Activated CD4-positive, alpha-beta T cell treated with anti-CD3 and anti-CD28 coated beads for 36 hours (primary cell): ENCODE measurements at regions not wholly inside any gene's neighbourhood (a gene's known extent, or its start where the extent isn't known, plus 50 kb on each side); places are given as distances from the start of the nearest gene placed in this dataset.

Source experiments
- ATAC-seq: fragments of 200-7000 bp; cut with Tn5 transposase; one replicate; pipeline ENCODE4 v1.10.0; 2021; ENCODE audit warnings: mild to moderate bottlenecking, moderate library complexity
- CTCF ChIA-PET: fragments of 350-600 bp; sonication (Branson Sonifier 250); formaldehyde crosslinking; loops from one replicate; lab custom pipeline; 2021; ENCODE audit warnings: antibody characterized with exemption; lab: Charles Lee
- POLR2A ChIA-PET: fragments of 350-600 bp; sonication (Branson Sonifier 250); formaldehyde crosslinking; loops from one replicate; lab custom pipeline; 2021; ENCODE audit warnings: antibody characterized with exemption, inconsistent platforms; lab: Charles Lee
- DNase-seq: peaks from one replicate; pipeline ENCODE4 v3.0.0-alpha.2; 2020
- H3K27ac Mint-ChIP-seq: one replicate; pipeline ENCODE4 v1.8.0; 2021; ENCODE audit warnings: mixed read lengths
- H3K27me3 Mint-ChIP-seq: one replicate; pipeline ENCODE4 v1.8.0; 2021; ENCODE audit warnings: mixed read lengths
- H3K36me3 Mint-ChIP-seq: one replicate; pipeline ENCODE4 v1.8.0; 2021; ENCODE audit warnings: low read depth, mixed read lengths
- H3K4me1 Mint-ChIP-seq: one replicate; pipeline ENCODE4 v1.8.0; 2021; ENCODE audit warnings: mixed read lengths
- H3K4me3 Mint-ChIP-seq: one replicate; pipeline ENCODE4 v1.8.0; 2021; ENCODE audit warnings: mild to moderate bottlenecking, moderate library complexity, mixed read lengths
- H3K9me3 Mint-ChIP-seq: one replicate; pipeline ENCODE4 v1.8.0; 2021; ENCODE audit warnings: low read depth, mixed read lengths
- intact Hi-C, 2 experiments: fragments of 100-400 bp; cut with DNase I in 1 of 2; cut with micrococcal nuclease in 1 of 2; formaldehyde crosslinking; loops; one replicate each; pipeline versions ENCODE4 v1.14.2 to v1.15.1; 2022 to 2024; cut with DNase I, micrococcal nuclease

DNA sequence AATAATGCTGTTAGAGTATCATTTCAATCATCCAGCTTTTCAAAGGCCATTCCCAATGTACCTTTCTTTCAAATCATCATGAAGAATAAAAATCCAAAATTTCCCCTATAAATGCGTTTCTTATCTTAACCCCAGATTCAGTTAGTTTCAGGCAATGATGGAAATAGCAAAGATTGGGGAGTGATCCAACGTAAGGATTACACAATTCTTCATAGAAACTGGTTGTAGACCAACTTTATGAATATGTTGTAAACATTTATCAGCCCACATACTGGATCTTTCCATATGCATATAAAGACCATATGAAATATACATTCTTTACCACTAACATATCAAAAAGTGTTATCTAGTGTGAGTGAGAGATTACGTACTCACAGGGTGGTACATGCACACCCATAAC, 92.7 kb downstream of the ZC3H11B start:
- H3K36me3 Mint-ChIP-seq, result no peaks in the 10 kb centered on the region
- intact Hi-C loops, result no loop called here
- ATAC-seq (no peak), DNase-seq (no peak)
- no peaks in the 10 kb centered on the region for H3K9me3 Mint-ChIP-seq
- ChIA-PET CTCF (no interaction called here), POLR2A (no interaction called here)
- H3K4me1 Mint-ChIP-seq, result no peaks in the 10 kb centered on the region
- H3K27ac Mint-ChIP-seq, result no peak overlapping the region
- no peak overlapping the region for H3K4me3 Mint-ChIP-seq
- no peaks in the 10 kb centered on the region for H3K27me3 Mint-ChIP-seq

DNA sequence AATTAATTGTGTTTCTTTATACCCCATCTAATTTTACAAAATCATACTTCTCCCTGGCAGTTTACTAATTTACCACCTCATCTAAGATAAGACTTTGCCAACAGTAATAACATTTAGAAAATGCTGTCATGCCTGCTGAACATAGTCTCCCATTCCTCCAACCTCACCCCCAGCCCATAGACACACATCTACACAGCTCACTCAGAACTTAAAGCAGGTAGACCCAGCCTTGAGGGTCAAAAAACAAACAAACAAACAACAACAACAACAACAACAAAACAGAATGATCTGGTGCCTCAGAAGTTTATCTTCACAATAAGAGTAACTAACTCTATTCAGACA, 94.0 kb downstream of the ZC3H11B start:
- ATAC-seq, result no peak
- CTCF ChIA-PET, result no interaction called here
- Mint-ChIP-seq H3K27ac (no peak overlapping the region), H3K4me1 (no peaks in the 10 kb centered on the region), H3K4me3 (no peak overlapping the region), H3K9me3 (no peaks in the 10 kb centered on the region), H3K27me3 (no peaks in the 10 kb centered on the region), H3K36me3 (no peaks in the 10 kb centered on the region)
- no peak for DNase-seq
- intact Hi-C loops, result loop anchor here in 1 of 2 experiments (5.0 kb wide), 1 partner anchor 52 kb away; no protein-coding TSS in a partner anchor
- POLR2A ChIA-PET, result no interaction called here

DNA sequence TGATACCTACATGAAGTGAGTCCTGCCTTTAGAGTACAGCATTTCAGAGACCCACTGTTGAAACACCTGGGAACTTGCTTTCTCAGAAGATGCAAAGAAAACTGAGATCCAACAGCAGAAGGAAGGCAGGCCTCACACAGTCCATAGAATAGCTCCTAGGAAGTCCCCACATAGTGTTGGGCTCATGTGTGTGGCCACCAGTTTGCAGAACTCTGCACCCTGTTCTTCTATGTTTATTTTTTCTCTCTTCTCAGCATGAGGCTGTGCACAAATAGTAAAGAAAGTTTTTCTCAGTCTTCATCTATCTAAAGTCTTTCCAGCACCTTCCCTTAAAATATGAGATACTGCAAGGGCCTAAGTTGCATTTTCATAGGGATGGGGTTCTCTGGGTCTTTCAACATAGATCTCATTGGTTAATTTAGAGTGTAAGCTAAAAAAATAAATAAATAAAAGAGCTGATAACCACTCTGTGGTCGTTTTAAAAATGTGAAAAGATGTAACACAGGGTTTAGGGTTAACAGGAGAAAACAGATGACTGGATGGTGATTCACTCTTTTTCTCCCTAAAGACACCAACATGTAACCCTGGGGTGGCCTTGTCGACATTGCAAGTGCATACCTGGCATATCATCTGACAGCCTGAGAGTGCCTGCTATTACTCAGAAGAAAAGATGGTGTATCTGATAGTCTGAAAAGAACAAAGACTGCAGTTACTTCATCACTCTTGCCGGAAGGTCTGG, 94.6 kb downstream of the ZC3H11B start:
- intact Hi-C loops, result loop anchor here in 1 of 2 experiments (5.0 kb wide), 1 partner anchor 51 kb away; no protein-coding TSS in a partner anchor
- DNase-seq, result no peak

DNA sequence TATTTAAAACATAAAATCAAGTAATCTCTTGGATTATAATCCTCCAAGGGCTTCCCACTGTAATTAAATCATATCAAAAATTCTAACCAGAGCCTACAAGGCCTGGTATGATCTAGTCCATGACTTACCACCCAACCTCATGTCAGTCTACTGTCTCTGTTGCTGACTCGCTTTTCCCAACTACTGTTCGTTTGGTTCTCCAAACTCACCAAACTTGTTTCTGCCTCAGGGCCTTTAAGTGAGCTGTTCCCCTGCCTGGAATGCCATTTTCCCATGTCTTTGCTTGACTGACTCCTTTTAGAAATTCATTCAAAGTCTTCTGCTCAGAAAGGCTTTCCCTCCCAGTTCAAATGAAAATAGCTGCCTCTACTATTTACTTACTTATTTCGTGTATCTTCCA, 95.9 kb downstream of the ZC3H11B start:
- no peak for DNase-seq
- no peak overlapping the region for H3K27ac Mint-ChIP-seq
- H3K4me3 Mint-ChIP-seq, result no peak overlapping the region
- intact Hi-C loops, result loop anchor here in 1 of 2 experiments (5.0 kb wide), 1 partner anchor 50 kb away; no protein-coding TSS in a partner anchor
- no peaks in the 10 kb centered on the region for H3K27me3 Mint-ChIP-seq
- ATAC-seq, result no peak
- ChIA-PET POLR2A (no interaction called here), CTCF (no interaction called here)
- H3K36me3 Mint-ChIP-seq, result no peaks in the 10 kb centered on the region
- no peaks in the 10 kb centered on the region for H3K4me1 Mint-ChIP-seq
- H3K9me3 Mint-ChIP-seq, result no peaks in the 10 kb centered on the region

More for the DNA sequence above, 94.6 kb downstream of the ZC3H11B start:
- CTCF ChIA-PET, result no interaction called here
- Mint-ChIP-seq H3K9me3 (no peaks in the 10 kb centered on the region), H3K36me3 (no peaks in the 10 kb centered on the region), H3K27me3 (no peaks in the 10 kb centered on the region), H3K4me3 (no peak overlapping the region), H3K4me1 (no peaks in the 10 kb centered on the region), H3K27ac (no peak overlapping the region)
- peak; percentile 39 for ATAC-seq
- POLR2A ChIA-PET, result no interaction called here

DNA sequence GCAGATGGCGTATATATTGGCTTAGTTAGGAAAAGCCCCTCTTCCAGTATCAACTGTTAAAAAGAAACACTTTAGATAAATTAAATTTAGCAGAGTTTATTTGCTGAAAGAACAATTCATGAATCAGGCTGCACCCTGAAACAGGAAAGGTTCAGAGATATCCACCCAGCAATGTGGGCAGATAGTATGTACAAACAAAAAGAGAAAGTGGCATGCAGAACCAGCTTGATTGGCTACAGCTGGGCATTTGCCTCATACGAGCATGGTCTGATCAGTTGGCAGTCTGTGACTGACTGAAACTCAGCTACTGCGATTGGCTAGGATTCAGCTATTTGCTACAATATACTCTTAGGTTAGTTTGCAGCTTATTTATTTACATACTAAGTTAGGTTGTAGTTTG, 98.2 kb downstream of the ZC3H11B start:
- no peak overlapping the region for H3K27ac Mint-ChIP-seq
- POLR2A ChIA-PET, result no interaction called here
- H3K9me3 Mint-ChIP-seq, result no peaks in the 10 kb centered on the region
- ATAC-seq (no peak), DNase-seq (no peak)
- H3K36me3 Mint-ChIP-seq, result no peaks in the 10 kb centered on the region
- intact Hi-C loops, result loop anchor here in 1 of 2 experiments (5.0 kb wide), 1 partner anchor 47 kb away; no protein-coding TSS in a partner anchor
- CTCF ChIA-PET, result interaction anchor here (1.0 kb wide), 1 partner anchor 36 kb away, joined by 3 read pairs; no protein-coding TSS in a partner anchor
- no peaks in the 10 kb centered on the region for H3K27me3 Mint-ChIP-seq
- H3K4me1 Mint-ChIP-seq, result no peaks in the 10 kb centered on the region
- H3K4me3 Mint-ChIP-seq, result no peak overlapping the region

DNA sequence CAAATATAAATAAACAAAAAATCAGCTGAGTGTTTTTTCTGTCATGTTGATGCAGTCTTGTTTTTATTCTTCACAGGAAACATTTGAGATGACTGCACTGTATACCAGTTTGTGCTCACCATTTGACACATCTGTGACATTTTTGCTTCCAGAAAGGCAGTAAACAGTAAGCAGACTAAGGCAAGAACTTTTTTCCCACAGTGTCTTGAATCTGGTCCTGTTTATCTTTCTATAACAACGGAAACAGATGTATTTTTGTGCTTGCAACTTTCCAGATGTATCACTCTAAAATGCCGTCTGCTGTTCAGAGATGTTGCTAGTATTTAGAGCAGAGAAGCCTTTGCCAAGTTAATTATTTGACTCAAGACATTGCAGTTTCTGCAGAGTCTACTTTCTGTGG, 105.5 kb downstream of the ZC3H11B start:
- no peak overlapping the region for H3K4me3 Mint-ChIP-seq
- no peak for ATAC-seq
- H3K27ac Mint-ChIP-seq, result no peak overlapping the region
- H3K4me1 Mint-ChIP-seq, result no peaks in the 10 kb centered on the region
- H3K27me3 Mint-ChIP-seq, result no peaks in the 10 kb centered on the region
- intact Hi-C loops, result no loop called here
- no peaks in the 10 kb centered on the region for H3K9me3 Mint-ChIP-seq
- H3K36me3 Mint-ChIP-seq, result no peaks in the 10 kb centered on the region
- no peak for DNase-seq
- ChIA-PET POLR2A (interaction anchor here (0.6 kb wide), 1 partner anchor 629 kb away, joined by 5 read pairs; no protein-coding TSS in a partner anchor), CTCF (no interaction called here)

DNA sequence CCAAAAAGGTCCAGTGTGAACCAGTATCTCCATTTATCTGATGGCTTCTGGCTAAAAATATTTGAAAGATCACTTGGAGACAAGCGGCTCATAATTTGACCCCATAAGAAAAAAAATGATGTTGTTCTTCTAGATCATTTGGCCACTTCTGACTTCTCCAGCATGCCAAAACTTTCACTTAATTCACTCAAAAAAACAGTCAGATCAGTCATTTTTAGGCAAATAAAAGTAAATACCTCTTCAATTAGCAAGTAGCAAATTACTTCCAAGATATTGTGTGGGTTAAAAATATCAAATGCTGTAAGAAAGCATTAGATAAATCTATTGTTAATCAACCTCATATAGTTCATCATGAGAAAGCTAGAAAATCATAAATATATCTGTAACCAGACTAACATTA, 106.0 kb downstream of the ZC3H11B start:
- H3K9me3 Mint-ChIP-seq, result no peaks in the 10 kb centered on the region
- DNase-seq (no peak), ATAC-seq (no peak)
- H3K4me1 Mint-ChIP-seq, result no peaks in the 10 kb centered on the region
- H3K36me3 Mint-ChIP-seq, result no peaks in the 10 kb centered on the region
- no peak overlapping the region for H3K27ac Mint-ChIP-seq
- POLR2A ChIA-PET, result no interaction called here
- intact Hi-C loops, result no loop called here
- H3K27me3 Mint-ChIP-seq, result no peaks in the 10 kb centered on the region
- no peak overlapping the region for H3K4me3 Mint-ChIP-seq
- CTCF ChIA-PET, result no interaction called here

DNA sequence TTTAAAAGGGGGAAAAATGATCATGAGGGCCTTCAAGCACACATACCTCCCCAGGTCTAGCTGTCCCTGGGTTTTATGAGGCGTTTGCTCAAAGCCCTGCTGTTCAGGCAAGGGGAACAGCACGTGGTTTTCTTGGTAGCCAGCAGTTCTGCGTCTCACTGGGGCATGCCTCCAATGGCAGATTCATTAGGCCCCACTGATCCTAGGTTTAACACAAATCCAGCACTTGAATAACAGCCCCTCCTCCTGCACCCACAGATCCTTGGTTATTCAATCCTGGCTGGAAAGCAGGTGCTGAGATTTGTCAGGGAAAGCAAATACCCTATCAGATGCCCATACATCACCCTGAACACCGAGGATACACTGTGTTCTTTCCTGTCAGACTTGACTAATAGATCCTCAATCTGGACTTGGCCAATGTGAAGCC, 106.4 kb downstream of the ZC3H11B start:
- CTCF ChIA-PET, result no interaction called here

DNA sequence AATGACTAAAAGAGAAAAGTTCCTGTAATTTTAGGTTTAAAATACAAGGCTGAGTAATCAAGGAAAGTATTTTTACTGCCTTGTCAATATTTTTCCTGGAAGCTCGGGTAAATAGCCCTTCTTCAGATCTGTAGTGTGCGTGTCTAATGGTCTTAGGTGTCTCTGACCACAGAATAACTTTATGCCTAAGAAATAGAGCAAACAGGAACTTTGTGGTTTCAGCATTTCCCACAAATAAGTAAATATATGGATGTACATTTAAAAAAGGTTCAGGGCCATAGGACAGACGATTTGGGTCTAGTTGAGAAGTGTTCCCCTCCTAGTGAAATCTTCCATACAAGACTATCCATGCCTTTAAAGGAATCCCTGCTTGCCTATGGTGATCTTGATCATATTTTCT, 107.0 kb downstream of the ZC3H11B start:
- Mint-ChIP-seq H3K4me3 (no peak overlapping the region), H3K4me1 (no peaks in the 10 kb centered on the region), H3K9me3 (no peaks in the 10 kb centered on the region), H3K27me3 (no peaks in the 10 kb centered on the region), H3K27ac (no peak overlapping the region), H3K36me3 (no peaks in the 10 kb centered on the region)
- POLR2A ChIA-PET, result no interaction called here
- no peak for ATAC-seq
- intact Hi-C loops, result no loop called here
- CTCF ChIA-PET, result no interaction called here
- no peak for DNase-seq

More for the DNA sequence above, 106.4 kb downstream of the ZC3H11B start:
- DNase-seq, result no peak
- intact Hi-C loops, result no loop called here
- H3K4me3 Mint-ChIP-seq, result no peak overlapping the region
- H3K4me1 Mint-ChIP-seq, result no peaks in the 10 kb centered on the region
- H3K27ac Mint-ChIP-seq, result no peak overlapping the region
- no peaks in the 10 kb centered on the region for H3K9me3 Mint-ChIP-seq
- no peaks in the 10 kb centered on the region for H3K36me3 Mint-ChIP-seq
- no peak for ATAC-seq
- POLR2A ChIA-PET, result no interaction called here
- no peaks in the 10 kb centered on the region for H3K27me3 Mint-ChIP-seq

DNA sequence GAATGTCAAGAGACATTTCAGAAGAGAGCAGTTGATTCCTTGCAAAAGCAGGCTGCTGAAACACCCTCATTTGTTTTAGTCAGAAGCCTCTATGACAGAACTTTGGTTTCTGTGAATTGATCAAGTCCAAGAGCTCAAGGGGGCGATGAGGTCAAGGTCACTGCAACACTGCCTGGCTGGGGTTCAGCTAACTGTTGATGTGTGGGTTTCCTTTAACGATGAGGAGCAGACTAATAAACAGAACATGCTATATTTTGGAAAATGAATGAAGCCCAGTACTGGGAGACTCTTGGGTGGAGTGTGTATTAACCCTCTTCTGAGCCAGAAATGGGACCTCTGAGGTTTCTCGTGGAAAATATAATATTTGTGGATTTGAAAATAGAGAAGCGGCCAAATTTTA, 109.3 kb downstream of the ZC3H11B start:
- DNase-seq, result no peak
- intact Hi-C loops, result no loop called here
- POLR2A ChIA-PET, result no interaction called here
- H3K9me3 Mint-ChIP-seq, result no peaks in the 10 kb centered on the region
- no peak for ATAC-seq
- CTCF ChIA-PET, result interaction anchor here (0.6 to 0.7 kb wide), 2 partner anchors 118 to 584 kb away, joined by 3 to 5 read pairs; no protein-coding TSS in a partner anchor
- H3K36me3 Mint-ChIP-seq, result no peaks in the 10 kb centered on the region
- H3K27me3 Mint-ChIP-seq, result no peaks in the 10 kb centered on the region
- no peaks in the 10 kb centered on the region for H3K4me1 Mint-ChIP-seq
- H3K4me3 Mint-ChIP-seq, result no peak overlapping the region
- H3K27ac Mint-ChIP-seq, result no peak overlapping the region

DNA sequence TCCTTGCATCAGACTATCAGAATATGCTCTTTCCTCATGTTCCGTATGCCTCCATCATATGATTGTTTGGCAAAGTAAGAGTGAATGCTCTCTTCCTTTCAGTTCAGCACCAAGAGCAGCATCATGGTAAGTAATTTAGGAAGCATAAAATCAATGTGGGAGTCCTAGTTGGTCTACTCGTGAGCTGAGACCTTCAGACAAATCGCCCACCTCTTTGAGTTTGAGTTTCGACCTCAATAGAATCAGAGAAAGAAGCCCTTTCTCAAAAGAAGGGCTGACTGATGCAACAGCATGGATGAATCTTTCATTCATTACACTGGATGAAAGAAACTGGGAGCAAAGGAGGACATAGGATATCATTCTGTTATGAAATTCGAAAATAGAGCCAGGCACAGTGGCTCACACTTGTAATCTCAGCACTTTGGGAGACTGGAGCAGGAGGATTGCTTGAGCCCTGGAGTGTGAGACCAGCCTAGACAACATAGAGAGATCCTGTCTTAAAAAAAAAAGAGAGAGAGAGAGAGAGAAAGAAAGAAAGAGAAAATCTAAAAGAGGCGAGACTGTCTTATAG, 112.5 kb downstream of the ZC3H11B start:
- no peak overlapping the region for H3K4me3 Mint-ChIP-seq
- intact Hi-C loops, result no loop called here
- CTCF ChIA-PET, result no interaction called here
- POLR2A ChIA-PET, result no interaction called here
- DNase-seq, result no peak
- H3K27ac Mint-ChIP-seq, result no peak overlapping the region
- no peaks in the 10 kb centered on the region for H3K4me1 Mint-ChIP-seq
- H3K36me3 Mint-ChIP-seq, result no peaks in the 10 kb centered on the region
- H3K9me3 Mint-ChIP-seq, result no peaks in the 10 kb centered on the region
- H3K27me3 Mint-ChIP-seq, result no peaks in the 10 kb centered on the region
- no peak for ATAC-seq

DNA sequence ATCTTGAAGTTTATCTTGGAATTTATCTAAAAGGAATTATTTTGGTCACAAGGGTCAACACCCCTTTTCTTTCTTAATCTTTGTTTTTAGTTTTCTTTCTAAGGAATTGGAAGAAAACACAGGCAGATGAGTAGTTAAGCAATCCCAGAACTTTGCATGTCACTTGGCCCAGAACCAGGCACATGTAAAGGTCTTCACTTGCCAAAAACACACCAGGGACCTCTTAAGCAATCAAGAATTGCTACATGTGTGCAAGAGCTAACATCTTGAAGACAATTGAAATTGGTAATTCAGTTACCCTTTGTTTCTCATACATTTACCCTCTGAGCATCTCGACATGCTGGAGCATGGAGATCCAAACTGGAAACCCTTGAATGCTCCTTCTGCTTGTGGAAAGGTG, 114.2 kb downstream of the ZC3H11B start:
- no peaks in the 10 kb centered on the region for H3K9me3 Mint-ChIP-seq
- H3K36me3 Mint-ChIP-seq, result no peaks in the 10 kb centered on the region
- H3K27me3 Mint-ChIP-seq, result no peaks in the 10 kb centered on the region
- no peak overlapping the region for H3K27ac Mint-ChIP-seq
- ATAC-seq (no peak), DNase-seq (no peak)
- H3K4me1 Mint-ChIP-seq, result no peaks in the 10 kb centered on the region
- ChIA-PET POLR2A (no interaction called here), CTCF (no interaction called here)
- intact Hi-C loops, result no loop called here
- H3K4me3 Mint-ChIP-seq, result no peak overlapping the region
